GM12878 (cell line): ENCODE measurements at regions not wholly inside any gene's neighbourhood (a gene's known extent, or its start where the extent isn't known, plus 50 kb on each side); places are given as distances from the start of the nearest gene placed in this dataset.

ENCODE experiments used
- ATAC-seq: fragments of 200-7000 bp; cut with Tn5 transposase; 3 replicates; pipeline ENCODE4 v1.9.1; 2020; ENCODE audit warnings: mild to moderate bottlenecking, moderate library complexity
- BruUV-seq: library from RNA; stranded (reverse); fragments of 400-500 nt; replicated peaks from 2 replicates; lab custom pipeline; 2021; lab: Mats Ljungman, UMichigan
- CTCF ChIA-PET: fragments of 300-600 bp; sonication (Branson Sonifier 250); formaldehyde crosslinking; extraction: SDS; loops from one replicate; lab custom pipeline; 2021; ENCODE audit warnings: inconsistent platforms; lab: Yijun Ruan, JAX
- POLR2A ChIA-PET: fragments of 350-600 bp; formaldehyde crosslinking; extraction: SDS; loops from one replicate; lab custom pipeline; 2021; ENCODE audit warnings: inconsistent platforms; lab: Charles Lee
- RAD21 ChIA-PET: fragments of 300-600 bp; sonication (Branson Sonifier 250); formaldehyde crosslinking; loops from one replicate; lab custom pipeline; 2023; ENCODE audit warnings: antibody characterized with exemption; ENCODE audit not compliant: unreplicated experiment; lab: Charles Lee
- SMC1A ChIA-PET: fragments of 300-600 bp; sonication (Branson Sonifier 250); formaldehyde crosslinking; loops from one replicate; lab custom pipeline; 2023; ENCODE audit not compliant: unreplicated experiment, uncharacterized antibody; lab: Charles Lee
- DNase-seq: peaks from one replicate; pipeline ENCODE4 v3.0.0-alpha.2; 2011; ENCODE audit warnings: low read depth, low spot score
- FAIRE-seq: peaks from 3 replicates; lab custom pipeline; 2011; peaks lifted over from hg19 to GRCh38; lab: Jason Lieb, UNC
- H2AFZ ChIP-seq: 2 replicates; pipeline ENCODE4 v1.6.0; 2011; ENCODE audit warnings: low read depth, low read length, control low read depth; ENCODE audit not compliant: control insufficient read depth
- H3K27ac ChIP-seq: 2 replicates; pipeline ENCODE4 v1.5.1; 2011; ENCODE audit warnings: control low read depth; ENCODE audit not compliant: control insufficient read depth, insufficient read depth
- H3K27me3 ChIP-seq, 2 experiments: replicated peaks in 1 of 2; 2 replicates each; pipeline versions ENCODE4 v1.6.0 to v1.6.1; 2011; ENCODE audit warnings: low read length in 1 of 2; ENCODE audit not compliant: control insufficient read depth in 2 of 2, insufficient read depth in 2 of 2
- H3K36me3 ChIP-seq, 2 experiments: 2 replicates each; pipeline ENCODE4 v1.5.1; 2011; ENCODE audit warnings: low read length in 1 of 2; ENCODE audit not compliant: control insufficient read depth in 2 of 2, insufficient read depth in 2 of 2
- H3K4me1 ChIP-seq: 2 replicates; pipeline ENCODE4 v1.6.1; 2011; ENCODE audit warnings: mild to moderate bottlenecking, low read length, moderate library complexity, mixed read lengths; ENCODE audit not compliant: control insufficient read depth, insufficient read depth
- H3K4me2 ChIP-seq: 2 replicates; pipeline ENCODE4 v1.6.0; 2011; ENCODE audit warnings: control low read depth; ENCODE audit not compliant: control insufficient read depth, insufficient read depth
- H3K4me3 ChIP-seq: fragments of 200-600 bp; sonication (generic); 2 replicates; pipeline ENCODE4 v1.5.1; 2016
- H3K79me2 ChIP-seq: 2 replicates; pipeline ENCODE4 v1.6.0; 2011; ENCODE audit warnings: low read length; ENCODE audit not compliant: control insufficient read depth, insufficient read depth
- H3K9ac ChIP-seq: 2 replicates; pipeline ENCODE4 v1.8.0; 2011; ENCODE audit warnings: low read length, control low read depth, mixed read lengths; ENCODE audit not compliant: control insufficient read depth, insufficient read depth
- H3K9me3 ChIP-seq: replicated peaks from 3 replicates; pipeline ENCODE4 v1.5.1; 2011; ENCODE audit warnings: mild to moderate bottlenecking, low read length; ENCODE audit not compliant: control insufficient read depth, insufficient read depth
- H4K20me1 ChIP-seq: 2 replicates; pipeline ENCODE4 v1.6.0; 2011; ENCODE audit not compliant: control insufficient read depth, insufficient read depth
- BCLAF1 ChIP-seq: fragments of 450-650 bp; IDR thresholded peaks from 2 replicates; pipeline ENCODE4 v1.6.1; 2017; ENCODE audit warnings: antibody characterized with exemption, mild to moderate bottlenecking, moderate library complexity
- CHD2 ChIP-seq: IDR thresholded peaks from 2 replicates; pipeline ENCODE4 v1.6.1; 2011; ENCODE audit warnings: low read depth, low read length, improper control_type of control experiment, borderline replicate concordance
- HDAC2 ChIP-seq: fragments of 200-600 bp; sonication (generic); IDR thresholded peaks from 2 replicates; pipeline ENCODE4 v1.6.1; 2017
- KLF5 ChIP-seq: fragments of 450-650 bp; IDR thresholded peaks from 2 replicates; pipeline ENCODE4 v1.6.1; 2014; ENCODE audit warnings: mild to moderate bottlenecking; ENCODE audit not compliant: partially characterized antibody
- POLR2AphosphoS2 ChIP-seq: IDR thresholded peaks from 2 replicates; pipeline ENCODE4 v1.6.1; 2011; ENCODE audit warnings: low read depth, mild to moderate bottlenecking, low read length, improper control_type of control experiment, moderate library complexity
- RELA ChIP-seq: fragments of 450-650 bp; IDR thresholded peaks from 2 replicates; pipeline ENCODE4 v1.8.0; 2014; ENCODE audit warnings: borderline replicate concordance; ENCODE audit not compliant: partially characterized antibody
- SRF ChIP-seq, 2 experiments: IDR thresholded peaks; 2 replicates each; pipeline ENCODE4 v1.6.1; 2011; ENCODE audit warnings: low read depth in 2 of 2, low read length in 2 of 2, mild to moderate bottlenecking in 1 of 2, moderate library complexity in 1 of 2
- SUZ12 ChIP-seq: fragments of 200-600 bp; sonication (generic); IDR thresholded peaks from one replicate; pipeline ENCODE4 v1.6.1; 2018; ENCODE audit warnings: antibody characterized with exemption, mild to moderate bottlenecking; ENCODE audit not compliant: unreplicated experiment
- YBX1 ChIP-seq: fragments of 450-650 bp; IDR thresholded peaks from 2 replicates; pipeline ENCODE4 v1.6.1; 2016; ENCODE audit warnings: antibody characterized with exemption
- ZBTB33 ChIP-seq: fragments of 450-650 bp; IDR thresholded peaks from 2 replicates; pipeline ENCODE4 v1.6.1; 2017; ENCODE audit warnings: mild to moderate bottlenecking
- WGBS: methylation state at CpG from one replicate; pipeline ENCODE4 v1.1.6; 2016; ENCODE audit warnings: low lambda C conversion rate; ENCODE audit not compliant: insufficient replicate concordance, insufficient coverage; ENCODE audit errors: missing lambda C conversion rate; 5-methylcytosine and 5-hydroxymethylcytosine counted together
- in situ Hi-C: fragments of 300-500 bp; cut with MboI; formaldehyde crosslinking; loops from 9 replicates; pipeline ENCODE4 v1.14.3; 2018; ENCODE audit warnings: mixed read lengths
- intact Hi-C: fragments of 100-400 bp; cut with micrococcal nuclease; formaldehyde crosslinking; loops from one replicate; pipeline ENCODE4 v1.14.2; 2022; ENCODE audit not compliant: unreplicated experiment

GRCh38 chr10:28186887-28187578, 115.8 kb downstream of the MPP7 start:
- no peak for FAIRE-seq
- no peak for ATAC-seq
- H4K20me1 ChIP-seq: no peaks in the 10 kb centered on the region
- H3K36me3 ChIP-seq: no peaks in the 10 kb centered on the region
- ChIA-PET SMC1A (no interaction called here), CTCF (no interaction called here), POLR2A (no interaction called here), RAD21 (no interaction called here)
- H3K4me2 ChIP-seq: no peak overlapping the region
- H3K4me3 ChIP-seq: no peak overlapping the region
- WGBS: 29% methylated on average over 10 of the region's 10 CpGs
- no peak overlapping the region for H2AFZ ChIP-seq
- no peaks in the 10 kb centered on the region for H3K9me3 ChIP-seq
- H3K27ac ChIP-seq: no peak overlapping the region
- H3K4me1 ChIP-seq: no peaks in the 10 kb centered on the region
- no peaks in the 10 kb centered on the region for H3K79me2 ChIP-seq
- intact Hi-C loops: no loop called here
- no peaks in the 10 kb centered on the region for H3K27me3 ChIP-seq
- in situ Hi-C loops: loop anchor here (25.0 kb wide), 1 partner anchor 750 kb away; no protein-coding TSS in a partner anchor
- BruUV-seq: no TSS peak
- no peak for DNase-seq
- no peak for TF ChIP-seq POLR2AphosphoS2
- no peak for TF ChIP-seq KLF5
- no peak for TF ChIP-seq YBX1
- TF ChIP-seq ZBTB33: no peak
- TF ChIP-seq RELA: no peak
- TF ChIP-seq HDAC2: no peak
- TF ChIP-seq CHD2: no peak
- TF ChIP-seq SRF (IDR thresholded peaks at IDR 0.05; ENCODE audit: low read depth in 2 of 2, low read length in 2 of 2): no peak
- no peak for TF ChIP-seq BCLAF1
- no peak for TF ChIP-seq SUZ12
- H3K9ac ChIP-seq: no peak overlapping the region
